GM12878 (cell line): ENCODE measurements at regions not wholly inside any gene's neighbourhood (a gene's known extent, or its start where the extent isn't known, plus 50 kb on each side); places are given as distances from the start of the nearest gene placed in this dataset.
"Not testable (repeated sequence)": the region's sequence is repeated elsewhere in the genome, so short reads cannot be mapped to it uniquely, and the experiment has no call there.

Experiments used
- ATAC-seq: fragments of 200-7000 bp; cut with Tn5 transposase; 3 replicates; pipeline ENCODE4 v1.9.1; 2020; ENCODE audit warnings: mild to moderate bottlenecking, moderate library complexity
- BruUV-seq: library from RNA; stranded (reverse); fragments of 400-500 nt; replicated peaks from 2 replicates; lab custom pipeline; 2021; lab: Mats Ljungman, UMichigan
- CTCF ChIA-PET: fragments of 300-600 bp; sonication (Branson Sonifier 250); formaldehyde crosslinking; extraction: SDS; loops from one replicate; lab custom pipeline; 2021; ENCODE audit warnings: inconsistent platforms; lab: Yijun Ruan, JAX
- POLR2A ChIA-PET: fragments of 350-600 bp; formaldehyde crosslinking; extraction: SDS; loops from one replicate; lab custom pipeline; 2021; ENCODE audit warnings: inconsistent platforms; lab: Charles Lee
- RAD21 ChIA-PET: fragments of 300-600 bp; sonication (Branson Sonifier 250); formaldehyde crosslinking; loops from one replicate; lab custom pipeline; 2023; ENCODE audit warnings: antibody characterized with exemption; ENCODE audit not compliant: unreplicated experiment; lab: Charles Lee
- SMC1A ChIA-PET: fragments of 300-600 bp; sonication (Branson Sonifier 250); formaldehyde crosslinking; loops from one replicate; lab custom pipeline; 2023; ENCODE audit not compliant: unreplicated experiment, uncharacterized antibody; lab: Charles Lee
- DNase-seq: peaks from one replicate; pipeline ENCODE4 v3.0.0-alpha.2; 2011; ENCODE audit warnings: low read depth, low spot score
- FAIRE-seq: peaks from 3 replicates; lab custom pipeline; 2011; peaks lifted over from hg19 to GRCh38; lab: Jason Lieb, UNC
- H2AFZ ChIP-seq: 2 replicates; pipeline ENCODE4 v1.6.0; 2011; ENCODE audit warnings: low read depth, low read length, control low read depth; ENCODE audit not compliant: control insufficient read depth
- H3K27ac ChIP-seq: 2 replicates; pipeline ENCODE4 v1.5.1; 2011; ENCODE audit warnings: control low read depth; ENCODE audit not compliant: control insufficient read depth, insufficient read depth
- H3K27me3 ChIP-seq, 2 experiments: replicated peaks in 1 of 2; 2 replicates each; pipeline versions ENCODE4 v1.6.0 to v1.6.1; 2011; ENCODE audit warnings: low read length in 1 of 2; ENCODE audit not compliant: control insufficient read depth in 2 of 2, insufficient read depth in 2 of 2
- H3K36me3 ChIP-seq, 2 experiments: 2 replicates each; pipeline ENCODE4 v1.5.1; 2011; ENCODE audit warnings: low read length in 1 of 2; ENCODE audit not compliant: control insufficient read depth in 2 of 2, insufficient read depth in 2 of 2
- H3K4me1 ChIP-seq: 2 replicates; pipeline ENCODE4 v1.6.1; 2011; ENCODE audit warnings: mild to moderate bottlenecking, low read length, moderate library complexity, mixed read lengths; ENCODE audit not compliant: control insufficient read depth, insufficient read depth
- H3K4me2 ChIP-seq: 2 replicates; pipeline ENCODE4 v1.6.0; 2011; ENCODE audit warnings: control low read depth; ENCODE audit not compliant: control insufficient read depth, insufficient read depth
- H3K4me3 ChIP-seq: fragments of 200-600 bp; sonication (generic); 2 replicates; pipeline ENCODE4 v1.5.1; 2016
- H3K79me2 ChIP-seq: 2 replicates; pipeline ENCODE4 v1.6.0; 2011; ENCODE audit warnings: low read length; ENCODE audit not compliant: control insufficient read depth, insufficient read depth
- H3K9ac ChIP-seq: 2 replicates; pipeline ENCODE4 v1.8.0; 2011; ENCODE audit warnings: low read length, control low read depth, mixed read lengths; ENCODE audit not compliant: control insufficient read depth, insufficient read depth
- H3K9me3 ChIP-seq: replicated peaks from 3 replicates; pipeline ENCODE4 v1.5.1; 2011; ENCODE audit warnings: mild to moderate bottlenecking, low read length; ENCODE audit not compliant: control insufficient read depth, insufficient read depth
- H4K20me1 ChIP-seq: 2 replicates; pipeline ENCODE4 v1.6.0; 2011; ENCODE audit not compliant: control insufficient read depth, insufficient read depth
- BACH1 ChIP-seq: fragments of 450-650 bp; IDR thresholded peaks from 2 replicates; pipeline ENCODE4 v1.6.1; 2017; ENCODE audit warnings: mild to moderate bottlenecking, borderline replicate concordance
- CEBPZ ChIP-seq: fragments of 150-350 bp; IDR thresholded peaks from 2 replicates; pipeline ENCODE4 v1.6.1; 2016; ENCODE audit warnings: low read depth, low read length
- MEF2B ChIP-seq: fragments of 450-650 bp; IDR thresholded peaks from 2 replicates; pipeline ENCODE4 v1.6.1; 2018; ENCODE audit warnings: mild to moderate bottlenecking, moderate library complexity; ENCODE audit not compliant: partially characterized antibody, poor library complexity, severe bottlenecking
- NFYA ChIP-seq: IDR thresholded peaks from 2 replicates; pipeline ENCODE4 v1.6.1; 2011; ENCODE audit warnings: low read depth, mild to moderate bottlenecking, low read length, improper control_type of control experiment, borderline replicate concordance
- NR2C2 ChIP-seq: IDR thresholded peaks from 2 replicates; pipeline ENCODE4 v1.6.1; 2011; ENCODE audit warnings: borderline replicate concordance, low read depth; ENCODE audit not compliant: control insufficient read depth, insufficient read length
- RBBP5 ChIP-seq: fragments of 200-600 bp; sonication (generic); conservative IDR thresholded peaks from 2 replicates; pipeline ENCODE4 v1.6.1; 2016
- ZBTB33 ChIP-seq: fragments of 450-650 bp; IDR thresholded peaks from 2 replicates; pipeline ENCODE4 v1.6.1; 2017; ENCODE audit warnings: mild to moderate bottlenecking
- WGBS: methylation state at CpG from one replicate; pipeline ENCODE4 v1.1.6; 2016; ENCODE audit warnings: low lambda C conversion rate; ENCODE audit not compliant: insufficient replicate concordance, insufficient coverage; ENCODE audit errors: missing lambda C conversion rate; 5-methylcytosine and 5-hydroxymethylcytosine counted together
- in situ Hi-C: fragments of 300-500 bp; cut with MboI; formaldehyde crosslinking; loops from 9 replicates; pipeline ENCODE4 v1.14.3; 2018; ENCODE audit warnings: mixed read lengths
- intact Hi-C: fragments of 100-400 bp; cut with micrococcal nuclease; formaldehyde crosslinking; loops from one replicate; pipeline ENCODE4 v1.14.2; 2022; ENCODE audit not compliant: unreplicated experiment

GRCh38 chr5:27845248-27845647 lies 806.9 kb upstream of the CDH9 start:
- RAD21 ChIA-PET: no interaction called here
- no peaks in the 10 kb centered on the region for H3K9me3 ChIP-seq
- no peaks in the 10 kb centered on the region for H3K27me3 ChIP-seq
- CTCF ChIA-PET: no interaction called here
- TF ChIP-seq ZBTB33 (no peak), CEBPZ (no peak), NR2C2 (no peak), BACH1 (no peak), NFYA (no peak), RBBP5 (no peak), MEF2B (no peak)
- ATAC-seq (no peak), FAIRE-seq (no peak), DNase-seq (no peak)
- in situ Hi-C loops (no loop called here), intact Hi-C loops (no loop called here)
- no peaks in the 10 kb centered on the region for H3K36me3 ChIP-seq
- H3K27ac ChIP-seq: no peak overlapping the region
- no peak overlapping the region for H2AFZ ChIP-seq
- BruUV-seq: no TSS peak
- H3K9ac ChIP-seq: no peak overlapping the region
- POLR2A ChIA-PET: no interaction called here
- H3K4me3 ChIP-seq: no peak overlapping the region
- SMC1A ChIA-PET: interaction anchor here (2.0 kb wide), 1 partner anchor 15 kb away, joined by 5 read pairs; no protein-coding TSS in a partner anchor
- no peaks in the 10 kb centered on the region for H4K20me1 ChIP-seq
- no peak overlapping the region for H3K4me2 ChIP-seq
- H3K4me1 ChIP-seq: no peaks in the 10 kb centered on the region
- H3K79me2 ChIP-seq: no peaks in the 10 kb centered on the region
- 33% methylated on average over 3 of the region's 3 CpGs for WGBS

GRCh38 chr5:27836704-27837103 lies 798.3 kb upstream of the CDH9 start:
- CTCF ChIA-PET, H3K27ac ChIP-seq, FAIRE-seq, H3K36me3 ChIP-seq, H2AFZ ChIP-seq, H3K4me2 ChIP-seq, H3K9me3 ChIP-seq, H3K79me2 ChIP-seq, DNase-seq, BruUV-seq, H3K9ac ChIP-seq, H3K4me3 ChIP-seq, POLR2A ChIA-PET, SMC1A ChIA-PET, H3K27me3 ChIP-seq, in situ Hi-C loops, RAD21 ChIA-PET, H3K4me1 ChIP-seq, H4K20me1 ChIP-seq, intact Hi-C loops, ATAC-seq: not testable (repeated sequence)
- WGBS: 80% methylated on average over 21 of the region's 21 CpGs
